GM19025 (cell line): ENCODE measurements at regions not wholly inside any gene's neighbourhood (a gene's known extent, or its start where the extent isn't known, plus 50 kb on each side); places are given as distances from the start of the nearest gene placed in this dataset.
"Not testable (repeated sequence)": the region's sequence is repeated elsewhere in the genome, so short reads cannot be mapped to it uniquely, and the experiment has no call there.

Experiments used
- ATAC-seq: cut with Tn5 transposase; IDR thresholded peaks from one replicate; pipeline ENCODE4 v1.9.1; 2021; ENCODE audit warnings: mild to moderate bottlenecking, low read depth, moderate library complexity; ENCODE audit not compliant: unreplicated experiment

GRCh38 chr6:139721954-139722353 is 347.5 kb upstream of the CITED2 start:
- no peak for ATAC-seq

- no peak for ATAC-seq
Observed at GRCh38 chr6:139713900-139714506, 339.6 kb upstream of the CITED2 start.

- ATAC-seq, result no peak
Observed at GRCh38 chr6:139713424-139713823, 339.0 kb upstream of the CITED2 start.

GRCh38 chr6:139712830-139713229 is 338.4 kb upstream of the CITED2 start:
- no peak for ATAC-seq

- ATAC-seq, result no peak
Observed at GRCh38 chr6:139711804-139712585, 337.5 kb upstream of the CITED2 start.

- no peak for ATAC-seq
Observed at GRCh38 chr6:139710556-139710955, 336.1 kb upstream of the CITED2 start.

GRCh38 chr6:139708337-139709199 is 334.1 kb upstream of the CITED2 start:
- ATAC-seq, result no peak

- ATAC-seq, result no peak
Observed at GRCh38 chr6:139706912-139707311, 332.5 kb upstream of the CITED2 start.

GRCh38 chr6:139705284-139705683 is 330.8 kb upstream of the CITED2 start:
- ATAC-seq, result no peak

GRCh38 chr6:139703780-139704179 is 329.3 kb upstream of the CITED2 start:
- ATAC-seq, result no peak

GRCh38 chr6:139702706-139703105 is 328.3 kb upstream of the CITED2 start:
- no peak for ATAC-seq

GRCh38 chr6:139701695-139702094 is 327.2 kb upstream of the CITED2 start:
- ATAC-seq, result no peak

- no peak for ATAC-seq
Observed at GRCh38 chr6:139701003-139701402, 326.6 kb upstream of the CITED2 start.

GRCh38 chr6:139699911-139700310 is 325.5 kb upstream of the CITED2 start:
- ATAC-seq, result no peak

- no peak for ATAC-seq
Observed at GRCh38 chr6:139699335-139699734, 324.9 kb upstream of the CITED2 start.

GRCh38 chr6:139698526-139699176 is 324.2 kb upstream of the CITED2 start:
- no peak for ATAC-seq

- ATAC-seq, result not testable (repeated sequence)
Observed at GRCh38 chr6:139697856-139698255, 323.4 kb upstream of the CITED2 start.

- not testable (repeated sequence) for ATAC-seq
Observed at GRCh38 chr6:139696991-139697390, 322.5 kb upstream of the CITED2 start.

GRCh38 chr6:139695361-139695760 is 320.9 kb upstream of the CITED2 start:
- no peak for ATAC-seq

GRCh38 chr6:139693735-139694134 is 319.3 kb upstream of the CITED2 start:
- no peak for ATAC-seq

GRCh38 chr6:139690007-139690406 is 315.6 kb upstream of the CITED2 start:
- no peak for ATAC-seq
